ENCODE measurements at regions not wholly inside any gene's neighbourhood (a gene's known extent, or its start where the extent isn't known, plus 50 kb on each side); places are given as distances from the start of the nearest gene placed in this dataset.

- Histone ChIP-seq H3K27ac (ENCODE audit: extremely low read depth, low read depth, low read length) (no peak overlapping the region), H3K9me3 (replicated peaks; ENCODE audit: control insufficient read depth, insufficient read depth, low read depth, low read length) (no peaks in the 10 kb centered on the region), H3K79me2 (ENCODE audit: control insufficient read depth, insufficient read depth, low read length) (no peaks in the 10 kb centered on the region), H3K4me2 (ENCODE audit: insufficient read depth, low read length) (no peak overlapping the region), H4K20me1 (replicated peaks; ENCODE audit: control insufficient read depth, insufficient read depth, low read length) (no peaks in the 10 kb centered on the region), H3K27me3 (ENCODE audit: control insufficient read depth in 2 of 2, insufficient read depth in 2 of 2, low read length in 2 of 2) (no peaks in the 10 kb centered on the region), H3K9ac (ENCODE audit: insufficient read depth in 1 of 2, low read depth in 2 of 2, low read length in 2 of 2) (no peak overlapping the region), H2AFZ (ENCODE audit: low read depth, low read length) (no peak overlapping the region), H3K4me3 (no peak overlapping the region), H3K4me1 (replicated peaks in 1 of 2; ENCODE audit: control insufficient read depth in 2 of 2, insufficient read depth in 2 of 2, low read length in 2 of 2) (no peaks in the 10 kb centered on the region), H3K36me3 (ENCODE audit: control insufficient read depth, insufficient read depth, low read length) (no peaks in the 10 kb centered on the region), H3K9me1 (ENCODE audit: control insufficient read depth, insufficient read depth, low read length) (no peaks in the 10 kb centered on the region)
- CTCF ChIA-PET (ENCODE audit: low intra/inter-chr PET ratio), result no interaction called here
- ATAC-seq (no peak), FAIRE-seq (no peak), DNase-seq (ENCODE audit: extremely low read depth in 1 of 4, low spot score in 3 of 4) (no peak)
- WGBS (ENCODE audit: insufficient coverage, low coverage, missing lambda C conversion rate), result 0% methylated on average over 4 of the region's 4 CpGs
- in situ Hi-C loops (cut with MboI) (no loop called here), intact Hi-C loops (cut with micrococcal nuclease) (no loop called here)
- POLR2A ChIA-PET, result interaction anchor here (0.6 kb wide), 1 partner anchor 1235 kb away, joined by 3 read pairs; no protein-coding TSS in a partner anchor
- TF ChIP-seq HEY1 (CRISPR knock-in tag; IDR thresholded peaks at IDR 0.05; ENCODE audit: borderline replicate concordance), result no peak
- BruUV-seq (replicated peaks), result no TSS peak
These were observed 545.1 kb upstream of the GJE1 start for GRCh38 chr6:141587482-141588266.

- Histone ChIP-seq H3K79me2 (ENCODE audit: control insufficient read depth, insufficient read depth, low read length) (no peaks in the 10 kb centered on the region), H4K20me1 (replicated peaks; ENCODE audit: control insufficient read depth, insufficient read depth, low read length) (no peaks in the 10 kb centered on the region), H3K27ac (ENCODE audit: extremely low read depth, low read depth, low read length) (no peak overlapping the region), H2AFZ (ENCODE audit: low read depth, low read length) (no peak overlapping the region), H3K4me2 (ENCODE audit: insufficient read depth, low read length) (no peak overlapping the region), H3K9ac (ENCODE audit: insufficient read depth in 1 of 2, low read depth in 2 of 2, low read length in 2 of 2) (no peak overlapping the region), H3K36me3 (ENCODE audit: control insufficient read depth, insufficient read depth, low read length) (no peaks in the 10 kb centered on the region), H3K27me3 (ENCODE audit: control insufficient read depth in 2 of 2, insufficient read depth in 2 of 2, low read length in 2 of 2) (no peaks in the 10 kb centered on the region), H3K9me3 (replicated peaks; ENCODE audit: control insufficient read depth, insufficient read depth, low read depth, low read length) (no peaks in the 10 kb centered on the region; the same call in 1 of the 2 replicates), H3K4me1 (replicated peaks in 1 of 2; ENCODE audit: control insufficient read depth in 2 of 2, insufficient read depth in 2 of 2, low read length in 2 of 2) (no peaks in the 10 kb centered on the region), H3K9me1 (ENCODE audit: control insufficient read depth, insufficient read depth, low read length) (no peaks in the 10 kb centered on the region), H3K4me3 (no peak overlapping the region)
- in situ Hi-C loops (cut with MboI), result no loop called here
- no peak for ATAC-seq
- BruUV-seq (replicated peaks), result no TSS peak
- intact Hi-C loops (cut with micrococcal nuclease), result no loop called here
- CTCF ChIA-PET (ENCODE audit: low intra/inter-chr PET ratio), result no interaction called here
- DNase-seq (ENCODE audit: extremely low read depth in 1 of 4, low spot score in 3 of 4), result no peak
- POLR2A ChIA-PET, result no interaction called here
- 0% methylated on average over 2 of the region's 2 CpGs for WGBS (ENCODE audit: insufficient coverage, low coverage, missing lambda C conversion rate)
- no peak for FAIRE-seq
- TF ChIP-seq PREB (CRISPR knock-in tag; IDR thresholded peaks at IDR 0.05) (no peak), HINFP (tag; conservative IDR thresholded peaks at IDR 0.05; ENCODE audit: low read depth) (no peak), NCOA4 (IDR thresholded peaks at IDR 0.05; ENCODE audit: partially characterized antibody) (no peak), MBD2 (IDR thresholded peaks at IDR 0.05; ENCODE audit: borderline replicate concordance, low read depth) (no peak), PHF20 (IDR thresholded peaks at IDR 0.05; ENCODE audit: partially characterized antibody) (no peak)
- TF ChIP-seq, protein P1, sequence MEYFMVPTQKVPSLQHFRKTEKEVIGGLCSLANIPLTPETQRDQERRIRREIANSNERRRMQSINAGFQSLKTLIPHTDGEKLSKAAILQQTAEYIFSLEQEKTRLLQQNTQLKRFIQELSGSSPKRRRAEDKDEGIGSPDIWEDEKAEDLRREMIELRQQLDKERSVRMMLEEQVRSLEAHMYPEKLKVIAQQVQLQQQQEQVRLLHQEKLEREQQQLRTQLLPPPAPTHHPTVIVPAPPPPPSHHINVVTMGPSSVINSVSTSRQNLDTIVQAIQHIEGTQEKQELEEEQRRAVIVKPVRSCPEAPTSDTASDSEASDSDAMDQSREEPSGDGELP (CRISPR knock-in tag; IDR thresholded peaks at IDR 0.05; ENCODE audit: borderline replicate concordance), result no peak
- TF ChIP-seq, protein P2, sequence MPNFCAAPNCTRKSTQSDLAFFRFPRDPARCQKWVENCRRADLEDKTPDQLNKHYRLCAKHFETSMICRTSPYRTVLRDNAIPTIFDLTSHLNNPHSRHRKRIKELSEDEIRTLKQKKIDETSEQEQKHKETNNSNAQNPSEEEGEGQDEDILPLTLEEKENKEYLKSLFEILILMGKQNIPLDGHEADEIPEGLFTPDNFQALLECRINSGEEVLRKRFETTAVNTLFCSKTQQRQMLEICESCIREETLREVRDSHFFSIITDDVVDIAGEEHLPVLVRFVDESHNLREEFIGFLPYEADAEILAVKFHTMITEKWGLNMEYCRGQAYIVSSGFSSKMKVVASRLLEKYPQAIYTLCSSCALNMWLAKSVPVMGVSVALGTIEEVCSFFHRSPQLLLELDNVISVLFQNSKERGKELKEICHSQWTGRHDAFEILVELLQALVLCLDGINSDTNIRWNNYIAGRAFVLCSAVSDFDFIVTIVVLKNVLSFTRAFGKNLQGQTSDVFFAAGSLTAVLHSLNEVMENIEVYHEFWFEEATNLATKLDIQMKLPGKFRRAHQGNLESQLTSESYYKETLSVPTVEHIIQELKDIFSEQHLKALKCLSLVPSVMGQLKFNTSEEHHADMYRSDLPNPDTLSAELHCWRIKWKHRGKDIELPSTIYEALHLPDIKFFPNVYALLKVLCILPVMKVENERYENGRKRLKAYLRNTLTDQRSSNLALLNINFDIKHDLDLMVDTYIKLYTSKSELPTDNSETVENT (CRISPR knock-in tag; IDR thresholded peaks at IDR 0.05), result no peak
These were observed 551.7 kb upstream of the GJE1 start for GRCh38 chr6:141580988-141581552.

Data from K562 (cell line).